ENCODE measurements at regions not wholly inside any gene's neighbourhood (a gene's known extent, or its start where the extent isn't known, plus 50 kb on each side); places are given as distances from the start of the nearest gene placed in this dataset.

GRCh38 chr4:159766241-159766640, 663.4 kb downstream of the RAPGEF2 start (continued):
- TF ChIP-seq TBL1XR1 (IDR thresholded peaks at IDR 0.05; ENCODE audit: borderline replicate concordance, low read length, partially characterized antibody) = no peak
- no peak for TF ChIP-seq ZNF282 (IDR thresholded peaks at IDR 0.05; ENCODE audit: partially characterized antibody)

GRCh38 chr4:159767406-159767805, 664.5 kb downstream of the RAPGEF2 start:
- CTCF ChIA-PET (ENCODE audit: low intra/inter-chr PET ratio, low total read pairs) = no interaction called here

GRCh38 chr4:159768016-159768415, 665.1 kb downstream of the RAPGEF2 start:
- intact Hi-C loops (cut with micrococcal nuclease; ENCODE audit: unreplicated experiment) = no loop called here
- CTCF ChIA-PET (ENCODE audit: low intra/inter-chr PET ratio, low total read pairs) = no interaction called here
- Histone ChIP-seq H3K36me3 (replicated peaks in 1 of 2; ENCODE audit: control insufficient read depth in 1 of 2, insufficient read depth in 2 of 2, low read length in 2 of 2) (no peaks in the 10 kb centered on the region), H3K4me1 (ENCODE audit: insufficient read depth, low read length) (no peaks in the 10 kb centered on the region), H2AFZ (ENCODE audit: low read length) (no peak overlapping the region), H3K27me3 (ENCODE audit: control insufficient read depth in 1 of 2, insufficient read depth in 2 of 2, low read length in 2 of 2) (no peaks in the 10 kb centered on the region; a peak in 1 of 5 replicates), H3K79me2 (ENCODE audit: insufficient read depth, low read length) (no peaks in the 10 kb centered on the region), H4K20me1 (ENCODE audit: insufficient read depth, low read length) (no peaks in the 10 kb centered on the region), H3K9ac (ENCODE audit: insufficient read depth, low read depth, low read length) (no peak overlapping the region), H3K27ac (ENCODE audit: extremely low read length, insufficient read depth, low read length) (no peak overlapping the region), H3K9me3 (ENCODE audit: low read length) (no peaks in the 10 kb centered on the region), H3K4me3 (replicated peaks in 1 of 3; ENCODE audit: insufficient read depth in 1 of 3, low read depth in 2 of 3, low read length in 3 of 3) (no peak overlapping the region), H3K4me2 (ENCODE audit: low read depth, low read length) (no peak overlapping the region)
- in situ Hi-C loops (cut with HindIII; ENCODE audit: extremely low pct_ligation_motif_present, low pct_unique_long_range_greater_than_20kb) = no loop called here
- ATAC-seq = no peak
- no peak for FAIRE-seq
- BruUV-seq (replicated peaks) = no TSS peak
- no peak for DNase-seq (ENCODE audit: low spot score)
- POLR2A ChIA-PET = no interaction called here
- TF ChIP-seq ZNF124 (CRISPR knock-in tag; IDR thresholded peaks at IDR 0.05) (no peak), SALL1 (CRISPR knock-in tag; IDR thresholded peaks at IDR 0.05) (no peak), ZNF350 (CRISPR knock-in tag; IDR thresholded peaks at IDR 0.05; ENCODE audit: borderline replicate concordance, low read depth) (no peak), AHR (CRISPR knock-in tag; IDR thresholded peaks at IDR 0.05) (no peak), FOXO1 (CRISPR knock-in tag; IDR thresholded peaks at IDR 0.05) (no peak), ZNF879 (CRISPR knock-in tag; IDR thresholded peaks at IDR 0.05) (no peak), NFAT5 (CRISPR knock-in tag; IDR thresholded peaks at IDR 0.05) (no peak), TGIF2 (CRISPR knock-in tag; IDR thresholded peaks at IDR 0.05) (no peak)
- TF ChIP-seq, protein P1, sequence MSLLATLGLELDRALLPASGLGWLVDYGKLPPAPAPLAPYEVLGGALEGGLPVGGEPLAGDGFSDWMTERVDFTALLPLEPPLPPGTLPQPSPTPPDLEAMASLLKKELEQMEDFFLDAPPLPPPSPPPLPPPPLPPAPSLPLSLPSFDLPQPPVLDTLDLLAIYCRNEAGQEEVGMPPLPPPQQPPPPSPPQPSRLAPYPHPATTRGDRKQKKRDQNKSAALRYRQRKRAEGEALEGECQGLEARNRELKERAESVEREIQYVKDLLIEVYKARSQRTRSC (CRISPR knock-in tag; IDR thresholded peaks at IDR 0.05; ENCODE audit: low read depth) = no peak

More at GRCh38 chr4:159767406-159767805, 664.5 kb downstream of the RAPGEF2 start:
- H4K20me1 ChIP-seq (ENCODE audit: insufficient read depth, low read length) = no peaks in the 10 kb centered on the region
- no peak overlapping the region for H3K9ac ChIP-seq (ENCODE audit: insufficient read depth, low read depth, low read length)
- intact Hi-C loops (cut with micrococcal nuclease; ENCODE audit: unreplicated experiment) = no loop called here
- H3K27me3 ChIP-seq (ENCODE audit: control insufficient read depth in 1 of 2, insufficient read depth in 2 of 2, low read length in 2 of 2) = no peaks in the 10 kb centered on the region; a peak in 1 of 5 replicates
- ATAC-seq = no peak
- FAIRE-seq = no peak
- POLR2A ChIA-PET = no interaction called here
- H3K4me1 ChIP-seq (ENCODE audit: insufficient read depth, low read length) = no peaks in the 10 kb centered on the region
- H2AFZ ChIP-seq (ENCODE audit: low read length) = no peak overlapping the region
- H3K79me2 ChIP-seq (ENCODE audit: insufficient read depth, low read length) = no peaks in the 10 kb centered on the region
- BruUV-seq (replicated peaks) = no TSS peak
- no peak for TF ChIP-seq ZNF34 (CRISPR knock-in tag; IDR thresholded peaks at IDR 0.05; ENCODE audit: borderline replicate concordance)
- no peak for TF ChIP-seq ZNF101 (CRISPR knock-in tag; IDR thresholded peaks at IDR 0.05; ENCODE audit: borderline replicate concordance, low read depth)
- no peak for TF ChIP-seq ZNF776 (CRISPR knock-in tag; IDR thresholded peaks at IDR 0.05)
- no peak for TF ChIP-seq MZF1 (CRISPR knock-in tag; IDR thresholded peaks at IDR 0.05; ENCODE audit: borderline replicate concordance)
- TF ChIP-seq ZNF337 (CRISPR knock-in tag; IDR thresholded peaks at IDR 0.05; ENCODE audit: borderline replicate concordance, low read depth) = no peak
- no peak for TF ChIP-seq ELF4 (CRISPR knock-in tag; IDR thresholded peaks at IDR 0.05; ENCODE audit: borderline replicate concordance)
- TF ChIP-seq SRF (IDR thresholded peaks at IDR 0.05; ENCODE audit: low read depth, low read length) = no peak
- no peak for TF ChIP-seq THYN1 (CRISPR knock-in tag; IDR thresholded peaks at IDR 0.05; ENCODE audit: borderline replicate concordance, low read depth)
- H3K4me2 ChIP-seq (ENCODE audit: low read depth, low read length) = no peak overlapping the region
- DNase-seq (ENCODE audit: low spot score) = no peak
- no peaks in the 10 kb centered on the region for H3K9me3 ChIP-seq (ENCODE audit: low read length)
- no peaks in the 10 kb centered on the region for H3K36me3 ChIP-seq (replicated peaks in 1 of 2; ENCODE audit: control insufficient read depth in 1 of 2, insufficient read depth in 2 of 2, low read length in 2 of 2)
- no peak overlapping the region for H3K4me3 ChIP-seq (replicated peaks in 1 of 3; ENCODE audit: insufficient read depth in 1 of 3, low read depth in 2 of 3, low read length in 3 of 3)
- no peak overlapping the region for H3K27ac ChIP-seq (ENCODE audit: extremely low read length, insufficient read depth, low read length)
- in situ Hi-C loops (cut with HindIII; ENCODE audit: extremely low pct_ligation_motif_present, low pct_unique_long_range_greater_than_20kb) = no loop called here
